ENCODE measurements at regions not wholly inside any gene's neighbourhood (a gene's known extent, or its start where the extent isn't known, plus 50 kb on each side); places are given as distances from the start of the nearest gene placed in this dataset.

DNA sequence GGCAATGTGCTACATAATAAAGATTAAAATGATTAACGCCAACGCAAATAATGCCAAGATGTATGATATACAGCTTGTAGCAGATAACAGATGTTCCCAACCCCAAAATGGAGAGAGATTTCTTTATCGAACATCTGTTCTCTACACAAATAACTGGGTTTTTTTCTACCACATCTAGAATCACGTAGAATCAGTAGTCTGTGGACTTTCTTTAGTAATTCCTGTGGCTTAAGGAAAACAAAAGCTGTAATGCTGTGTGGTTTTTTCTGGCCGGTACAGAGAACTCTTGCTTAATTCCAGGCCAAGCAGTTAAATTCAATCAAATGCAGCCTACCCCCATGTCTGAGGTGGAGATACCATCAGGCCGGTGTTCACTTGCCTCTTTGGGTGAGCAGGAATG, 303.4 kb downstream of the FAT3 start:
- 66 to 75% (median 71%) methylated on average over 6 of the region's 6 CpGs for WGBS, 5 donors
- Histone ChIP-seq H3K27ac (no peak overlapping the region), H3K36me3 (no peaks in the 10 kb centered on the region), H3K4me3 (no peak overlapping the region), H3K9me3 (no peaks in the 10 kb centered on the region), H3K4me1 (no peaks in the 10 kb centered on the region), H3K27me3 (no peaks in the 10 kb centered on the region)
- peak in 1 of 2 donors; percentile 7 for DNase-seq
- TF ChIP-seq EP300 (IDR thresholded peaks at IDR 0.05) (no peak), CTCF (IDR thresholded peaks at IDR 0.05) (no peak), POLR2AphosphoS5 (IDR thresholded peaks at IDR 0.05) (no peak), POLR2A (IDR thresholded peaks at IDR 0.05) (no peak)
- intact Hi-C loops (cut with DNase I; ENCODE audit: low total_unique reads): no loop called here

DNA sequence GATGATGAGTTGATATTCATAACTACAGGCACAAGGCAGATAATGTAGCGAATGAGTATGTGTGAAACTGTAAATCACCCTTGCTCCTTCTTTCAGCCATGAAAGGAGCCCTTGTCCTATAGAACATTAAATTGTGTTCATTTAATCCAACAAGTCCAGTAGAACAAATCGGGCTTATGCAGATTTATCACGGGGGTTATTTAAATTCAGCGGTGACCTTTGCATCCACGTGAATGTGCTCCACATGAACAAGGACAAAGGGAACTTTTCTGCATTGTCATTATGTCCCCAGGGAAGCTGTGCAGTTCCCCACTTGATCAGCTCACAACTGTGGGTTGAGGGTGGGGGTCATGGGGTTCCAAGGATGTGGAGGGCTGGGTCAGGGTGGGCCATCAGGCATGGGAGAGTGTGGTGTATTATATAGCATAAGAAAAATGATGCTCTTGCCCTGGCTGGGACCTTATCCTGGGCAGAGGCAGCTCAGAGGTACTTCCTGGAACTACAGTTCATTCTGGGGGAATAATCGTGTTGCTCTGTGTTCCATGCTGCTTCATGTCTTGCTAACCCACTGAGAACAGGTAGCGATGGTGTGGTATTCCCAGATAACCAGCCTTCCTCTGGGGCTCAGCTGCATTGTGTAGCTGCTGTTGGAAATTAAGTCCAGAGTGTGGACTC, 306.6 kb downstream of the FAT3 start:
- no peak for TF ChIP-seq POLR2A (IDR thresholded peaks at IDR 0.05)
- Histone ChIP-seq H3K9me3 (no peaks in the 10 kb centered on the region), H3K36me3 (no peaks in the 10 kb centered on the region), H3K27ac (no peak overlapping the region), H3K4me3 (no peak overlapping the region), H3K4me1 (no peaks in the 10 kb centered on the region), H3K27me3 (no peaks in the 10 kb centered on the region)
- DNase-seq: no peak
- intact Hi-C loops (cut with DNase I; ENCODE audit: low total_unique reads): no loop called here
- 75 to 86% (median 83%) methylated on average over 7 of the region's 7 CpGs for WGBS, 5 donors

- no peak for DNase-seq
- no peak for TF ChIP-seq POLR2AphosphoS5 (IDR thresholded peaks at IDR 0.05)
- TF ChIP-seq CTCF (IDR thresholded peaks at IDR 0.05): no peak
- no peak for TF ChIP-seq POLR2A (IDR thresholded peaks at IDR 0.05)
- TF ChIP-seq EP300 (IDR thresholded peaks at IDR 0.05): no peak
- Histone ChIP-seq H3K4me3 (no peak overlapping the region), H3K9me3 (no peaks in the 10 kb centered on the region), H3K4me1 (no peaks in the 10 kb centered on the region), H3K27me3 (no peaks in the 10 kb centered on the region), H3K36me3 (no peaks in the 10 kb centered on the region), H3K27ac (no peak overlapping the region)
- intact Hi-C loops (cut with DNase I; ENCODE audit: low total_unique reads): no loop called here
- 74 to 80% (median 79%) methylated on average over 3 of the region's 3 CpGs for WGBS, 5 donors
Measured at GRCh38 chr11:92533657-92534335, 309.2 kb downstream of the FAT3 start.

GRCh38 chr11:92536883-92537282, 312.3 kb downstream of the FAT3 start:
- Histone ChIP-seq H3K27ac (no peak overlapping the region), H3K36me3 (no peaks in the 10 kb centered on the region), H3K4me1 (no peaks in the 10 kb centered on the region), H3K9me3 (no peaks in the 10 kb centered on the region), H3K4me3 (no peak overlapping the region), H3K27me3 (no peaks in the 10 kb centered on the region)
- DNase-seq: no peak
- 72 to 84% (median 73%) methylated on average over 4 of the region's 4 CpGs for WGBS, 5 donors
- TF ChIP-seq CTCF (IDR thresholded peaks at IDR 0.05) (no peak), EP300 (IDR thresholded peaks at IDR 0.05) (no peak), POLR2A (IDR thresholded peaks at IDR 0.05) (no peak)
- intact Hi-C loops (cut with DNase I; ENCODE audit: low total_unique reads): no loop called here

DNA sequence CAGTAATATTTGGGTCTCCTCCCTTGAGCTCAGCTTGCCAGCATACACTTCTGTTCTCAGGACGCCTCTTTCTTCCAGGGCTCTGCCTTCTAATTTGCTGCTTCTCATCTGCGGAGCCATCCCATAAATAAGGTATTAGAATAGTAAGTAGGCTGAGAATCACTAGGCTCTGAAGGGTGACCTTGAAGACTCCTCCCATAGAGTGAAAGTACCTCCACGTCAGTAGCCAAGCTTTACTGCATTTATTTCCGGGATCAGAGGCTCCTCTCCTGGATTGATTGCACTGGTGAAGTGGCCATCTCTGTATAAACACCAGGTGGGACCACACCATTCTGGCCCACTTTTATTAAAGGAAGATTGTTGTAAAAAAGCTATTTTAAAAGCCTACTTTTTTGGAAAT, 315.5 kb downstream of the FAT3 start:
- 81 to 91% (median 82%) methylated on average over 4 of the region's 4 CpGs for WGBS, 5 donors
- no peaks in the 10 kb centered on the region for H3K4me1 ChIP-seq
- H3K36me3 ChIP-seq: no peaks in the 10 kb centered on the region
- no peaks in the 10 kb centered on the region for H3K9me3 ChIP-seq
- no peak for DNase-seq
- no peaks in the 10 kb centered on the region for H3K27me3 ChIP-seq
- intact Hi-C loops (cut with DNase I; ENCODE audit: low total_unique reads): no loop called here
- no peak for TF ChIP-seq POLR2A (IDR thresholded peaks at IDR 0.05)
- no peak overlapping the region for H3K27ac ChIP-seq
- H3K4me3 ChIP-seq: no peak overlapping the region

Measured in stomach (tissue), 8 donors.